ENCODE measurements at regions not wholly inside any gene's neighbourhood (a gene's known extent, or its start where the extent isn't known, plus 50 kb on each side); places are given as distances from the start of the nearest gene placed in this dataset.

GRCh38 chr9:95735701-95736100 lies 139.8 kb upstream of the ERCC6L2 start:
- CTCF ChIA-PET, result interaction anchor here (1.0 to 2.0 kb wide), 3 partner anchors 9 to 482 kb away, joined by 3 to 10 read pairs (median 3); no protein-coding TSS in a partner anchor
- DNase-seq (ENCODE audit: extremely low spot score), result no peak
- TF ChIP-seq CTCF (IDR thresholded peaks at IDR 0.05; ENCODE audit: control extremely low read depth, extremely low read depth, low read depth, missing control alignments), result no peak
- POLR2A ChIA-PET, result interaction anchor here (0.5 kb wide), 1 partner anchor 8 kb away, joined by 5 read pairs; no protein-coding TSS in a partner anchor

GRCh38 chr9:95733741-95734666 lies 141.5 kb upstream of the ERCC6L2 start:
- no peak for TF ChIP-seq CTCF (IDR thresholded peaks at IDR 0.05; ENCODE audit: control extremely low read depth, extremely low read depth, low read depth, missing control alignments)
- CTCF ChIA-PET, result no interaction called here
- DNase-seq (ENCODE audit: extremely low spot score), result no peak
- POLR2A ChIA-PET, result interaction anchor here (0.7 kb wide), 1 partner anchor 13 kb away, joined by 3 read pairs; no protein-coding TSS in a partner anchor

- DNase-seq (ENCODE audit: extremely low spot score), result no peak
- ChIA-PET CTCF (interaction anchor here (1.9 kb wide), 1 partner anchor 485 kb away, joined by 6 read pairs; no protein-coding TSS in a partner anchor), POLR2A (interaction anchor here (0.7 kb wide), 1 partner anchor 14 kb away, joined by 3 read pairs; no protein-coding TSS in a partner anchor)
- no peak for TF ChIP-seq CTCF (IDR thresholded peaks at IDR 0.05; ENCODE audit: control extremely low read depth, extremely low read depth, low read depth, missing control alignments)
These were observed 142.4 kb upstream of the ERCC6L2 start for GRCh38 chr9:95732802-95733688.

GRCh38 chr9:95731876-95732275 lies 143.6 kb upstream of the ERCC6L2 start:
- ChIA-PET CTCF (interaction anchor here (1.1 to 1.9 kb wide), 3 partner anchors 9 to 486 kb away, joined by 3 to 6 read pairs (median 4); no protein-coding TSS in a partner anchor), POLR2A (no interaction called here)
- no peak for TF ChIP-seq CTCF (IDR thresholded peaks at IDR 0.05; ENCODE audit: control extremely low read depth, extremely low read depth, low read depth, missing control alignments)
- DNase-seq (ENCODE audit: extremely low spot score), result no peak

DNA sequence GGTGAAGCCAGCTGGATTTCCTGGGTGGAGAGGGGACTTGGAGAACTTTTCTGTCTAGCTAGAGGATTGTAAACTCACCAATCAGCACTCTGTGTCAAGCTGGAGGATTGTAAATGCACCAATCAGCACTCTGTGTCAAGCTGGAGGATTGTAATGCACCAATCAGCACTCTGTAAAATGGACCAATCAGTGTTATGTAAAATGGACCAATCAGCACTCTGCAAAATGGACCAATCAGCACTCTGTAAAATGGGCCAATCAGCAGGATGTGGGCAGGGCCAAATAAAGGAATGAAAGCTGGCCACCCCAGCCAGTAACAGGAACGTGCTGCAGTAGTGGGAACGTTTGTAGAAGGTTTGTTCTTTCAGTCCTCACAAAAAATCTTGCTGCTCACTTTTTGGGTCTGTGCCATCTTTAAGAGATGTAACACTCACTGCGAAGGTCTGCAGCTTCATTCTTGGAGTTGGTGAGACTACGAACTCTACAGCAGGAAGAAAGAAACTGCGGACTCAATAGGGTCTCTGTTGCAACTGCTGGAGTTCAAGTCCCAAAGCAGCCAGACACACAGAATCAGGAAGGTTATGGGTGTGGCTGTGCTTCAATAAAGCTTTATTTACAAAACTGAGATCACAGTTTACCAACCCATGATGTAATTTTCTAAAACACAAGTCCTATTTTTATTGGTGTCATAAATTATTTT lies 145.7 kb upstream of the ERCC6L2 start:
- POLR2A ChIA-PET, result no interaction called here
- TF ChIP-seq CTCF (IDR thresholded peaks at IDR 0.05; ENCODE audit: control extremely low read depth, extremely low read depth, low read depth, missing control alignments), result no peak
- CTCF ChIA-PET, result interaction anchor here (0.9 to 1.5 kb wide), 4 partner anchors 11 to 14 kb away, joined by 3 read pairs; no protein-coding TSS in a partner anchor

More for the DNA sequence above, 145.7 kb upstream of the ERCC6L2 start:
- DNase-seq (ENCODE audit: extremely low spot score), result no peak
